Neural cell (in vitro differentiated cells): ENCODE measurements at regions not wholly inside any gene's neighbourhood (a gene's known extent, or its start where the extent isn't known, plus 50 kb on each side); places are given as distances from the start of the nearest gene placed in this dataset.

Experiments used
- H2AFZ ChIP-seq: fragments of 200-600, 300-800 bp; sonication (generic), shearing (Covaris generic); 2 replicates; pipeline ENCODE4 v1.6.0; 2014; ENCODE audit warnings: low read depth, mild to moderate bottlenecking, antibody characterized with exemption, low read length, moderate library complexity
- H3F3A ChIP-seq: fragments of 200-600 bp; shearing (Covaris generic); 2 replicates; pipeline ENCODE4 v1.6.1; 2016; ENCODE audit warnings: mild to moderate bottlenecking, moderate library complexity, mixed read lengths, antibody characterized with exemption, low read length; ENCODE audit not compliant: insufficient read depth, poor library complexity, severe bottlenecking
- H3K27ac ChIP-seq: fragments of 200-600, 300-800 bp; sonication (generic), shearing (Covaris generic); 2 replicates; pipeline ENCODE4 v1.5.1; 2014; ENCODE audit warnings: mild to moderate bottlenecking, low read length, moderate library complexity
- H3K27me3 ChIP-seq: fragments of 300-800, 200-600 bp; sonication (generic), shearing (Covaris generic); 2 replicates; pipeline ENCODE4 v1.6.0; 2014; ENCODE audit warnings: mild to moderate bottlenecking, low read depth, low read length, moderate library complexity; ENCODE audit not compliant: insufficient read depth
- H3K36me3 ChIP-seq: fragments of 300-800, 200-600 bp; sonication (generic), shearing (Covaris generic); 2 replicates; pipeline ENCODE4 v1.5.1; 2014; ENCODE audit warnings: mild to moderate bottlenecking, antibody characterized with exemption, low read length, moderate library complexity; ENCODE audit not compliant: insufficient read depth
- H3K4me2 ChIP-seq: fragments of 300-800, 200-600 bp; sonication (generic), shearing (Covaris generic); 2 replicates; pipeline ENCODE4 v1.6.0; 2014; ENCODE audit warnings: mild to moderate bottlenecking, low read length
- H3K4me3 ChIP-seq: fragments of 300-800, 200-600 bp; sonication (generic), shearing (Covaris generic); 2 replicates; pipeline ENCODE4 v1.5.1; 2014; ENCODE audit warnings: mild to moderate bottlenecking, low read length, moderate library complexity
- H3K79me2 ChIP-seq: fragments of 200-600 bp; shearing (Covaris generic); replicated peaks from 2 replicates; pipeline ENCODE4 v1.6.0; 2014; ENCODE audit warnings: mild to moderate bottlenecking, low read length, moderate library complexity; ENCODE audit not compliant: insufficient read depth
- H3K9ac ChIP-seq: fragments of 300-800, 200-600 bp; sonication (generic), shearing (Covaris generic); 2 replicates; pipeline ENCODE4 v1.6.1; 2016; ENCODE audit warnings: mild to moderate bottlenecking, low read length, mixed read lengths
- H3K9me2 ChIP-seq: fragments of 200-600 bp; shearing (Covaris generic); 2 replicates; pipeline ENCODE4 v1.6.1; 2016; ENCODE audit warnings: mild to moderate bottlenecking, low read length, mixed read lengths; ENCODE audit not compliant: insufficient read depth
- H3K9me3 ChIP-seq: fragments of 200-600, 300-800 bp; sonication (generic), shearing (Covaris generic); 2 replicates; pipeline ENCODE4 v1.6.1; 2016; ENCODE audit warnings: mild to moderate bottlenecking, mixed run types, low read length, moderate library complexity, mixed read lengths
- H4K20me1 ChIP-seq: fragments of 200-600 bp; shearing (Covaris generic); 2 replicates; pipeline ENCODE4 v1.6.1; 2016; ENCODE audit warnings: mild to moderate bottlenecking, mixed run types; ENCODE audit not compliant: insufficient read depth
- EP300 ChIP-seq: fragments of 450-650 bp; conservative IDR thresholded peaks from 2 replicates; pipeline ENCODE4 v1.6.1; 2014; ENCODE audit warnings: antibody characterized with exemption, mild to moderate bottlenecking, moderate library complexity; ENCODE audit not compliant: poor library complexity, severe bottlenecking
- EZH2 ChIP-seq: fragments of 200-600, 300-800 bp; shearing (Covaris generic), sonication (generic); IDR thresholded peaks from 2 replicates; pipeline ENCODE4 v1.6.1; 2014; ENCODE audit warnings: antibody characterized with exemption, low read length, borderline replicate concordance, mild to moderate bottlenecking; ENCODE audit not compliant: insufficient read depth, poor library complexity, severe bottlenecking
- MXI1 ChIP-seq: fragments of 450-650 bp; conservative IDR thresholded peaks from 2 replicates; pipeline ENCODE4 v1.6.1; 2014; ENCODE audit warnings: antibody characterized with exemption, mild to moderate bottlenecking; ENCODE audit not compliant: poor library complexity, severe bottlenecking
- POLR2AphosphoS5 ChIP-seq: IDR thresholded peaks from 2 replicates; pipeline ENCODE4 v1.6.1; 2012
- RAD21 ChIP-seq: fragments of 450-650 bp; conservative IDR thresholded peaks from 2 replicates; pipeline ENCODE4 v1.6.1; 2014; ENCODE audit warnings: antibody characterized with exemption, mild to moderate bottlenecking, moderate library complexity
- SMC3 ChIP-seq: fragments of 450-650 bp; conservative IDR thresholded peaks from 2 replicates; pipeline ENCODE4 v1.6.1; 2014; ENCODE audit warnings: antibody characterized with exemption, mild to moderate bottlenecking, moderate library complexity; ENCODE audit not compliant: poor library complexity
- TAF1 ChIP-seq: IDR thresholded peaks from 2 replicates; pipeline ENCODE4 v1.6.1; 2012; ENCODE audit warnings: low read depth
- TF ChIP-seq, protein P1 (sequence below): IDR thresholded peaks from 2 replicates; pipeline ENCODE4 v1.6.1; 2012; ENCODE audit warnings: borderline replicate concordance
- TF ChIP-seq, protein P2 (sequence below): fragments of 450-650 bp; IDR thresholded peaks from 2 replicates; pipeline ENCODE4 v1.5.1; 2014; ENCODE audit warnings: antibody characterized with exemption, mild to moderate bottlenecking, moderate library complexity; ENCODE audit not compliant: poor library complexity, severe bottlenecking

DNA sequence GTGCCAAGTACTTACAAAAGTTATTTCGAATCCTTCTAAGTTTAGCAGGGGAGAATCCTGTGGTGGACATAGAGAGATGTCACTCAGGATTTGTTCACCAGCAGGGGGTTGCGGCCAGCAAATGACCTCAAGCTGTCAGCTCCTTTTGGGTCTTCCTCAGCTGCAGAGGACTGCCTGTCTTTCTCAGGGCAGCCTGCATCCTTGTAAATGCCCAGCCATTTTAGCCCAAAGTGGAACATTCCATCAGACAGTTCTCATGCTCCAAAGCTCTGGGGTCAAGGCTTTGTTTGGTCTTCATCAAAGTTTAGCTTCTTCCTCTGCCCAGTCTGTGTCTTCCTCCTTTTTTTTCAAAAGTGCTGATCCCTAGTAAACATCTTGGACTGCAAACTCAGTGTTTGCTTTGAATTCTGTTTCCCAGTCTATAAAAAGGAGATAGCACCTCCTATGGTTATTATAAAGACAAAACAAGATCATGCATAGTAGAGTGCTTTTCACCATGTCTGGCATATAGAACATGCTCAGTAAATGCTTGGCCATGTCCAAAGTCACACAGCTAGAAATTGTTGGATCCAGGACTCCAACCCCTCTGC, 156.4 kb upstream of the GATB start:
- no peaks in the 10 kb centered on the region for H3K79me2 ChIP-seq
- H3K4me3 ChIP-seq: no peak overlapping the region
- H2AFZ ChIP-seq: no peak overlapping the region
- no peak for TF ChIP-seq POLR2AphosphoS5
- H3K9me3 ChIP-seq: no peaks in the 10 kb centered on the region
- no peak overlapping the region for H3K4me2 ChIP-seq
- no peak overlapping the region for H3K27ac ChIP-seq
- no peaks in the 10 kb centered on the region for H3K36me3 ChIP-seq
- H3K9me2 ChIP-seq: no peaks in the 10 kb centered on the region
- no peaks in the 10 kb centered on the region for H3K27me3 ChIP-seq
- no peaks in the 10 kb centered on the region for H4K20me1 ChIP-seq
- H3K9ac ChIP-seq: no peak overlapping the region
- no peaks in the 10 kb centered on the region for H3F3A ChIP-seq

GRCh38 chr4:151912632-151913031, 151.8 kb upstream of the GATB start:
- H3K4me2 ChIP-seq: no peak overlapping the region
- no peaks in the 10 kb centered on the region for H3K9me2 ChIP-seq
- no peak overlapping the region for H2AFZ ChIP-seq
- no peaks in the 10 kb centered on the region for H3K9me3 ChIP-seq
- H3K27ac ChIP-seq: no peak overlapping the region
- H3K27me3 ChIP-seq: no peaks in the 10 kb centered on the region
- H3K36me3 ChIP-seq: no peaks in the 10 kb centered on the region
- TF ChIP-seq EP300: no peak
- no peak for TF ChIP-seq RAD21
- TF ChIP-seq EZH2: no peak
- TF ChIP-seq POLR2AphosphoS5: no peak
- TF ChIP-seq, protein P1, sequence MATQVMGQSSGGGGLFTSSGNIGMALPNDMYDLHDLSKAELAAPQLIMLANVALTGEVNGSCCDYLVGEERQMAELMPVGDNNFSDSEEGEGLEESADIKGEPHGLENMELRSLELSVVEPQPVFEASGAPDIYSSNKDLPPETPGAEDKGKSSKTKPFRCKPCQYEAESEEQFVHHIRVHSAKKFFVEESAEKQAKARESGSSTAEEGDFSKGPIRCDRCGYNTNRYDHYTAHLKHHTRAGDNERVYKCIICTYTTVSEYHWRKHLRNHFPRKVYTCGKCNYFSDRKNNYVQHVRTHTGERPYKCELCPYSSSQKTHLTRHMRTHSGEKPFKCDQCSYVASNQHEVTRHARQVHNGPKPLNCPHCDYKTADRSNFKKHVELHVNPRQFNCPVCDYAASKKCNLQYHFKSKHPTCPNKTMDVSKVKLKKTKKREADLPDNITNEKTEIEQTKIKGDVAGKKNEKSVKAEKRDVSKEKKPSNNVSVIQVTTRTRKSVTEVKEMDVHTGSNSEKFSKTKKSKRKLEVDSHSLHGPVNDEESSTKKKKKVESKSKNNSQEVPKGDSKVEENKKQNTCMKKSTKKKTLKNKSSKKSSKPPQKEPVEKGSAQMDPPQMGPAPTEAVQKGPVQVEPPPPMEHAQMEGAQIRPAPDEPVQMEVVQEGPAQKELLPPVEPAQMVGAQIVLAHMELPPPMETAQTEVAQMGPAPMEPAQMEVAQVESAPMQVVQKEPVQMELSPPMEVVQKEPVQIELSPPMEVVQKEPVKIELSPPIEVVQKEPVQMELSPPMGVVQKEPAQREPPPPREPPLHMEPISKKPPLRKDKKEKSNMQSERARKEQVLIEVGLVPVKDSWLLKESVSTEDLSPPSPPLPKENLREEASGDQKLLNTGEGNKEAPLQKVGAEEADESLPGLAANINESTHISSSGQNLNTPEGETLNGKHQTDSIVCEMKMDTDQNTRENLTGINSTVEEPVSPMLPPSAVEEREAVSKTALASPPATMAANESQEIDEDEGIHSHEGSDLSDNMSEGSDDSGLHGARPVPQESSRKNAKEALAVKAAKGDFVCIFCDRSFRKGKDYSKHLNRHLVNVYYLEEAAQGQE: no peak
- no peak for TF ChIP-seq TAF1
- TF ChIP-seq MXI1: no peak
- TF ChIP-seq, protein P2, sequence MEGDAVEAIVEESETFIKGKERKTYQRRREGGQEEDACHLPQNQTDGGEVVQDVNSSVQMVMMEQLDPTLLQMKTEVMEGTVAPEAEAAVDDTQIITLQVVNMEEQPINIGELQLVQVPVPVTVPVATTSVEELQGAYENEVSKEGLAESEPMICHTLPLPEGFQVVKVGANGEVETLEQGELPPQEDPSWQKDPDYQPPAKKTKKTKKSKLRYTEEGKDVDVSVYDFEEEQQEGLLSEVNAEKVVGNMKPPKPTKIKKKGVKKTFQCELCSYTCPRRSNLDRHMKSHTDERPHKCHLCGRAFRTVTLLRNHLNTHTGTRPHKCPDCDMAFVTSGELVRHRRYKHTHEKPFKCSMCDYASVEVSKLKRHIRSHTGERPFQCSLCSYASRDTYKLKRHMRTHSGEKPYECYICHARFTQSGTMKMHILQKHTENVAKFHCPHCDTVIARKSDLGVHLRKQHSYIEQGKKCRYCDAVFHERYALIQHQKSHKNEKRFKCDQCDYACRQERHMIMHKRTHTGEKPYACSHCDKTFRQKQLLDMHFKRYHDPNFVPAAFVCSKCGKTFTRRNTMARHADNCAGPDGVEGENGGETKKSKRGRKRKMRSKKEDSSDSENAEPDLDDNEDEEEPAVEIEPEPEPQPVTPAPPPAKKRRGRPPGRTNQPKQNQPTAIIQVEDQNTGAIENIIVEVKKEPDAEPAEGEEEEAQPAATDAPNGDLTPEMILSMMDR: no peak
- no peak for TF ChIP-seq SMC3
- H3K4me3 ChIP-seq: no peak overlapping the region
- H4K20me1 ChIP-seq: no peaks in the 10 kb centered on the region
- no peaks in the 10 kb centered on the region for H3F3A ChIP-seq
- no peaks in the 10 kb centered on the region for H3K79me2 ChIP-seq
- H3K9ac ChIP-seq: no peak overlapping the region

- H3K9me3 ChIP-seq: no peaks in the 10 kb centered on the region
- no peaks in the 10 kb centered on the region for H3K9me2 ChIP-seq
- H3F3A ChIP-seq: no peaks in the 10 kb centered on the region
- no peak overlapping the region for H3K4me3 ChIP-seq
- no peak overlapping the region for H3K4me2 ChIP-seq
- no peak overlapping the region for H2AFZ ChIP-seq
- H3K79me2 ChIP-seq: no peaks in the 10 kb centered on the region
- no peak overlapping the region for H3K9ac ChIP-seq
- no peaks in the 10 kb centered on the region for H4K20me1 ChIP-seq
- TF ChIP-seq POLR2AphosphoS5 (no peak), EP300 (no peak), MXI1 (no peak), EZH2 (no peak), SMC3 (no peak), TAF1 (no peak), RAD21 (no peak)
- TF ChIP-seq, protein P1: no peak
- TF ChIP-seq, protein P2: no peak
- no peaks in the 10 kb centered on the region for H3K36me3 ChIP-seq
- H3K27me3 ChIP-seq: no peaks in the 10 kb centered on the region
- H3K27ac ChIP-seq: no peak overlapping the region
Measured at GRCh38 chr4:151911970-151912369, 151.2 kb upstream of the GATB start.
